ENCODE measurements at regions not wholly inside any gene's neighbourhood (a gene's known extent, or its start where the extent isn't known, plus 50 kb on each side); places are given as distances from the start of the nearest gene placed in this dataset.

DNA sequence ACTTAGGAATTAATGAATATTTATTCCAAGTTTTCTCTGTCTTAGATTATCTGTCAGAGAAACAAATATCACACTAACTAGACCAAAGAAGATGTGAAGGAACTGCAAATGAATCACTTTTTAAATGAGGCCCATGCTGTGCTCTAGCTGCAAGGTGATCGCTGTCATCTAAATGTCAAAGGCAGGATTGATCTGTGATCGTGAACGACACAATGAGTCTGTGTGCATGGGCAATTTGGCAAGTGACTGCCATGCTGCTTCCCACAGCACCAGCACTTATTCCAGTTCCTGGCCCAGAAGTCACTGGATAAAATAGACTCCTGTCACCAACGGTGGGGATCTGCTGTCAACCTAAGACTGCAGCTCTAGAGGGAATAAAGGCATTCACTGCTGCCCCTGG, 141.2 kb downstream of the TRIM36 start:
- Histone ChIP-seq H3K9ac (replicated peaks in 1 of 4; ENCODE audit: extremely low read depth in 1 of 4, low read depth in 3 of 4, low read length in 3 of 4) (no peak overlapping the region), H2BK5ac (ENCODE audit: low read depth, low read length) (no peak overlapping the region), H2AFZ (ENCODE audit: low read length) (no peak overlapping the region), H2BK20ac (ENCODE audit: low read length) (no peak overlapping the region), H3K18ac (ENCODE audit: extremely low read depth, low read length) (no peak overlapping the region), H3K36me3 (ENCODE audit: control insufficient read depth in 2 of 4, insufficient read depth in 4 of 4, low read length in 3 of 4) (0 out of 8 replicates have a peak, but pooled peaks cover 0 to 2% (median 0%) of the 10 kb centered on the region in 4 experiments), H4K8ac (ENCODE audit: extremely low read depth, insufficient read depth, low read length) (no peak overlapping the region), H2AK5ac (ENCODE audit: low read depth, low read length) (no peak overlapping the region), H3K4me3 (ENCODE audit: extremely low read depth in 1 of 4, insufficient read depth in 2 of 4, low read depth in 3 of 4, low read length in 4 of 4) (no peak overlapping the region), H3K4ac (replicated peaks; ENCODE audit: insufficient read length, low read depth, low read length) (no peak overlapping the region), H3K79me1 (ENCODE audit: low read depth, low read length) (no peaks in the 10 kb centered on the region), H3K14ac (ENCODE audit: insufficient read length) (no peak overlapping the region), H3K23me2 (ENCODE audit: low read depth, low read length) (no peaks in the 10 kb centered on the region), H3K4me2 (ENCODE audit: insufficient read depth in 1 of 2, low read depth in 2 of 2, low read length in 2 of 2) (no peak overlapping the region; a peak in 1 of 4 replicates), H4K91ac (replicated peaks; ENCODE audit: insufficient read length, low read length) (no peak overlapping the region), H3K27ac (ENCODE audit: low read depth, low read length) (no peak overlapping the region), H2BK15ac (ENCODE audit: low read length) (no peak overlapping the region), H2BK12ac (ENCODE audit: low read depth, low read length) (no peak overlapping the region), H3K79me2 (ENCODE audit: control insufficient read depth in 1 of 2, insufficient read depth in 2 of 2, low read length in 2 of 2) (no peaks in the 10 kb centered on the region), H3K4me1 (replicated peaks in 1 of 4; ENCODE audit: control insufficient read depth in 3 of 4, insufficient read depth in 4 of 4, low read length in 3 of 4) (peaks cover 0 to 3% (median 0%) of the 10 kb centered on the region in 4 experiments; a peak in 2 of 7 replicates), H4K20me1 (replicated peaks in 1 of 2; ENCODE audit: control insufficient read depth in 1 of 2, insufficient read depth in 2 of 2, low read length in 2 of 2) (no peaks in the 10 kb centered on the region), H4K5ac (ENCODE audit: insufficient read length, low read depth, low read length) (no peak overlapping the region), H3K56ac (replicated peaks; ENCODE audit: insufficient read length, low read depth, low read length) (no peak overlapping the region), H3K27me3 (replicated peaks in 1 of 4; ENCODE audit: control insufficient read depth in 3 of 4, extremely low read depth in 1 of 4, insufficient read depth in 3 of 4, low read length in 3 of 4) (no peaks in the 10 kb centered on the region), H3K9me3 (ENCODE audit: insufficient read depth in 2 of 2, low read depth in 1 of 2, low read length in 1 of 2) (peaks cover 12 to 17% of the 10 kb centered on the region in 2 experiments; a peak in 3 of 4 replicates), H3K23ac (ENCODE audit: insufficient read length) (no peak overlapping the region), H2BK120ac (replicated peaks; ENCODE audit: low read depth, low read length) (no peak overlapping the region)
- DNase-seq (ENCODE audit: low read depth in 1 of 2, low spot score in 2 of 2) (peak in 1 of 2 experiments; percentile 19), FAIRE-seq (no peak)
- POLR2A ChIA-PET (ENCODE audit: partially characterized antibody): interaction anchor here (0.6 kb wide), 1 partner anchor 10 kb away, joined by 3 read pairs; no protein-coding TSS in a partner anchor
- WGBS, 2 experiments (ENCODE audit: extremely low coverage in 1 of 2, insufficient coverage in 1 of 2, insufficient read length in 1 of 2, insufficient replicate concordance in 2 of 2, low coverage in 1 of 2, low lambda C conversion rate in 2 of 2, missing lambda C conversion rate in 1 of 2): 68% methylated on average over 4 of the region's 4 CpGs; no CpG with 5 or more reads in 1 of the 2 experiments
- CTCF ChIA-PET (ENCODE audit: partially characterized antibody): interaction anchor here (0.6 to 0.9 kb wide), 2 partner anchors 40 to 130 kb away, joined by 3 read pairs; no protein-coding TSS in a partner anchor
- TF ChIP-seq PHF8 (conservative IDR thresholded peaks at IDR 0.05; ENCODE audit: low read depth, low read length): no peak
- TF ChIP-seq EGR1 (IDR thresholded peaks at IDR 0.05; ENCODE audit: borderline replicate concordance, low read depth, low read length): no peak
- TF ChIP-seq SAP30 (IDR thresholded peaks at IDR 0.05; ENCODE audit: insufficient read depth, insufficient replicate concordance, low read length): no peak
- TF ChIP-seq TCF12 (IDR thresholded peaks at IDR 0.05; ENCODE audit: low read depth, low read length): no peak
- peak; percentile 95 for TF ChIP-seq NANOG (IDR thresholded peaks at IDR 0.05; ENCODE audit: insufficient read depth, low read depth, low read length, poor library complexity, severe bottlenecking)
- no peak for TF ChIP-seq CHD2 (IDR thresholded peaks at IDR 0.05; ENCODE audit: low read length)
- TF ChIP-seq SUZ12 (IDR thresholded peaks at IDR 0.05; ENCODE audit: low read length): no peak
- TF ChIP-seq SIN3A (conservative IDR thresholded peaks at IDR 0.05 in 1 of 2, IDR thresholded peaks at IDR 0.05 in 1 of 2; ENCODE audit: low read depth in 1 of 2, low read length in 2 of 2): 0 out of 4 replicates have a peak, but pooled peaks of 1 of the 2 experiments have one; percentile 45
- no peak for TF ChIP-seq CREB1 (IDR thresholded peaks at IDR 0.05)
- TF ChIP-seq SP1 (IDR thresholded peaks at IDR 0.05; ENCODE audit: low read depth, low read length): no peak
- no peak for TF ChIP-seq MAFK (IDR thresholded peaks at IDR 0.05; ENCODE audit: low read depth, low read length)
- TF ChIP-seq SRF (IDR thresholded peaks at IDR 0.05; ENCODE audit: low read depth, low read length): no peak
- TF ChIP-seq HDAC2 (IDR thresholded peaks at IDR 0.05; ENCODE audit: borderline replicate concordance in 1 of 2, low read depth in 2 of 2, low read length in 2 of 2): no peak
- no peak for TF ChIP-seq KDM4A (IDR thresholded peaks at IDR 0.05; ENCODE audit: low read depth, low read length, severe bottlenecking)

All from H1 (cell line).